Parathyroid adenoma (tissue), 2 donors: ENCODE measurements at regions not wholly inside any gene's neighbourhood (a gene's known extent, or its start where the extent isn't known, plus 50 kb on each side); places are given as distances from the start of the nearest gene placed in this dataset.
"Not testable (repeated sequence)": the region's sequence is repeated elsewhere in the genome, so short reads cannot be mapped to it uniquely, and the experiment has no call there.

ENCODE experiments used
- H2AFZ ChIP-seq: fragments of 300-600 bp; sonication (generic); one replicate; pipeline ENCODE4 v1.7.0; 2017; ENCODE audit warnings: antibody characterized with exemption, mild to moderate bottlenecking
- H3K27ac ChIP-seq: fragments of 300-600 bp; sonication (generic); one replicate; pipeline ENCODE4 v1.7.0; 2017
- H3K27me3 ChIP-seq: fragments of 300-600 bp; sonication (generic); one replicate; pipeline ENCODE4 v1.7.0; 2017; ENCODE audit warnings: low read length; ENCODE audit not compliant: control insufficient read depth, insufficient read depth
- H3K36me3 ChIP-seq: fragments of 300-600 bp; sonication (generic); one replicate; pipeline ENCODE4 v1.7.0; 2017; ENCODE audit warnings: low read length; ENCODE audit not compliant: control insufficient read depth, insufficient read depth
- H3K4me1 ChIP-seq: fragments of 300-600 bp; sonication (generic); one replicate; pipeline ENCODE4 v1.7.0; 2017; ENCODE audit warnings: control low read depth
- H3K4me2 ChIP-seq: fragments of 300-600 bp; sonication (generic); one replicate; pipeline ENCODE4 v1.7.0; 2017; ENCODE audit warnings: low read length
- H3K4me3 ChIP-seq: fragments of 300-600 bp; sonication (generic); one replicate; pipeline ENCODE4 v1.7.0; 2017; ENCODE audit warnings: low read depth, low read length
- H3K79me2 ChIP-seq: fragments of 300-600 bp; sonication (generic); one replicate; pipeline ENCODE4 v1.7.0; 2017; ENCODE audit warnings: control low read depth
- H3K9ac ChIP-seq: fragments of 300-600 bp; sonication (generic); one replicate; pipeline ENCODE4 v1.7.0; 2017; ENCODE audit warnings: mild to moderate bottlenecking
- H3K9me3 ChIP-seq: fragments of 300-600 bp; sonication (generic); one replicate; pipeline ENCODE4 v1.7.0; 2017; ENCODE audit warnings: low read length; ENCODE audit not compliant: control insufficient read depth
- CTCF ChIP-seq: fragments of 300-600 bp; sonication (generic); IDR thresholded peaks from one replicate; pipeline ENCODE4 v1.7.0; 2017; ENCODE audit warnings: antibody characterized with exemption, mild to moderate bottlenecking
- donor health status: primary hyperparathyroidism.

- Histone ChIP-seq H3K4me2 (no peak overlapping the region), H3K27ac (no peak overlapping the region), H3K4me3 (no peak overlapping the region), H3K79me2 (no peaks in the 10 kb centered on the region), H3K4me1 (no peaks in the 10 kb centered on the region), H3K36me3 (no peaks in the 10 kb centered on the region), H3K9me3 (no peaks in the 10 kb centered on the region), H3K27me3 (no peaks in the 10 kb centered on the region), H3K9ac (no peak overlapping the region), H2AFZ (no peak overlapping the region)
- no peak for TF ChIP-seq CTCF
Measured at GRCh38 chr2:143928184-143928583, 591.7 kb downstream of the ZEB2 start.

GRCh38 chr2:143926736-143927135 is 593.2 kb downstream of the ZEB2 start:
- H3K4me2 ChIP-seq, result no peak overlapping the region
- H3K27ac ChIP-seq, result no peak overlapping the region
- no peaks in the 10 kb centered on the region for H3K79me2 ChIP-seq
- H3K27me3 ChIP-seq, result no peaks in the 10 kb centered on the region
- no peak overlapping the region for H3K4me3 ChIP-seq
- H3K36me3 ChIP-seq, result no peaks in the 10 kb centered on the region
- no peaks in the 10 kb centered on the region for H3K9me3 ChIP-seq
- TF ChIP-seq CTCF, result no peak
- no peak overlapping the region for H2AFZ ChIP-seq
- H3K9ac ChIP-seq, result no peak overlapping the region
- H3K4me1 ChIP-seq, result no peaks in the 10 kb centered on the region

- not testable (repeated sequence) for H3K36me3 ChIP-seq, H3K9ac ChIP-seq, H3K4me3 ChIP-seq, H3K27me3 ChIP-seq, H3K27ac ChIP-seq, H3K9me3 ChIP-seq, H3K79me2 ChIP-seq, H2AFZ ChIP-seq, H3K4me1 ChIP-seq, H3K4me2 ChIP-seq
Measured at GRCh38 chr2:143922261-143922830, 597.6 kb downstream of the ZEB2 start.

- no peak overlapping the region for H3K27ac ChIP-seq
- H3K4me2 ChIP-seq, result no peak overlapping the region
- TF ChIP-seq CTCF, result no peak
- no peak overlapping the region for H2AFZ ChIP-seq
- H3K79me2 ChIP-seq, result no peaks in the 10 kb centered on the region
- H3K36me3 ChIP-seq, result no peaks in the 10 kb centered on the region
- H3K9ac ChIP-seq, result no peak overlapping the region
- no peaks in the 10 kb centered on the region for H3K27me3 ChIP-seq
- no peaks in the 10 kb centered on the region for H3K9me3 ChIP-seq
- H3K4me1 ChIP-seq, result no peaks in the 10 kb centered on the region
- no peak overlapping the region for H3K4me3 ChIP-seq
Measured at GRCh38 chr2:143918465-143918989, 601.4 kb downstream of the ZEB2 start.

- Histone ChIP-seq H3K79me2 (no peaks in the 10 kb centered on the region), H3K9me3 (no peaks in the 10 kb centered on the region), H3K9ac (no peak overlapping the region), H3K4me1 (no peaks in the 10 kb centered on the region), H3K4me2 (no peak overlapping the region), H3K27ac (no peak overlapping the region), H3K36me3 (no peaks in the 10 kb centered on the region), H2AFZ (no peak overlapping the region), H3K4me3 (no peak overlapping the region), H3K27me3 (no peaks in the 10 kb centered on the region)
- no peak for TF ChIP-seq CTCF
Measured at GRCh38 chr2:143916781-143917180, 603.1 kb downstream of the ZEB2 start.
